T-cell (primary cell): ENCODE measurements at regions not wholly inside any gene's neighbourhood (a gene's known extent, or its start where the extent isn't known, plus 50 kb on each side); places are given as distances from the start of the nearest gene placed in this dataset.

Source experiments
- ATAC-seq, 4 experiments: fragments of 200-7000 bp in 3 of 4; fragments of 150-1000 bp in 1 of 4; cut with Tn5 transposase; replicated peaks in 1 of 4; 1 replicate in 3 of 4; 2 replicates in 1 of 4; pipeline ENCODE4 v1.10.0; 2021; ENCODE audit warnings: moderate library complexity in 3 of 4, mild to moderate bottlenecking in 2 of 4, moderate number of reproducible peaks in 1 of 4
- CTCF ChIA-PET, 2 donors: fragments of 300-600 bp; sonication (Branson Sonifier 250); formaldehyde crosslinking; loops; one replicate each; lab custom pipeline; 2022; ENCODE audit warnings: antibody characterized with exemption in 2 of 2; lab: Charles Lee
- POLR2A ChIA-PET, 2 donors: fragments of 300-600 bp; sonication (Branson Sonifier 250); formaldehyde crosslinking; loops; one replicate each; lab custom pipeline; 2022; ENCODE audit warnings: antibody characterized with exemption in 2 of 2; lab: Charles Lee
- DNase-seq, 35 experiments: peaks; one replicate each; pipeline versions ENCODE4 v3.0.0 to v3.0.0-alpha.2; 2013 to 2023
- H3K27ac ChIP-seq: one replicate; pipeline ENCODE4 v1.5.1; 2013; ENCODE audit warnings: low read length
- H3K27me3 ChIP-seq, 2 experiments: replicated peaks in 1 of 2; 1 replicate in 1 of 2; 2 replicates in 1 of 2; pipeline versions ENCODE4 v1.6.1 to v1.7.0; 2013; ENCODE audit warnings: low read length in 1 of 2, mixed read lengths in 1 of 2; ENCODE audit not compliant: control insufficient read depth in 2 of 2, insufficient read depth in 2 of 2; ENCODE audit errors: extremely low read depth in 1 of 2
- H3K36me3 ChIP-seq, 2 donors: 1 replicate in 1 of 2; 2 replicates in 1 of 2; pipeline versions ENCODE4 v1.6.1 to v1.7.0; 2013; ENCODE audit warnings: low read length in 1 of 2; ENCODE audit not compliant: control insufficient read depth in 2 of 2, insufficient read depth in 1 of 2; ENCODE audit errors: extremely low read depth in 1 of 2
- H3K4me1 ChIP-seq, 2 experiments: 1 replicate in 1 of 2; 2 replicates in 1 of 2; pipeline versions ENCODE4 v1.6.1 to v1.7.0; 2013; ENCODE audit warnings: low read length in 2 of 2, mixed read lengths in 1 of 2; ENCODE audit not compliant: insufficient read depth in 2 of 2, control insufficient read depth in 1 of 2; ENCODE audit errors: extremely low read depth in 1 of 2
- H3K4me3 ChIP-seq, 2 donors: 1 replicate in 1 of 2; 2 replicates in 1 of 2; pipeline versions ENCODE4 v1.5.1 to v1.7.0; 2013; ENCODE audit warnings: mild to moderate bottlenecking in 2 of 2, low read length in 1 of 2, moderate library complexity in 1 of 2; ENCODE audit not compliant: control insufficient read depth in 1 of 2; ENCODE audit errors: extremely low read depth in 1 of 2
- H3K9me3 ChIP-seq: 2 replicates; pipeline ENCODE4 v1.7.0; 2013
- H3K27ac Mint-ChIP-seq, 2 donors: one replicate each; pipeline ENCODE4 v1.8.0; 2020 to 2021; ENCODE audit warnings: mild to moderate bottlenecking in 2 of 2, mixed read lengths in 2 of 2
- H3K27me3 Mint-ChIP-seq, 2 donors: one replicate each; pipeline ENCODE4 v1.8.0; 2021 to 2022; ENCODE audit warnings: mixed read lengths in 2 of 2
- H3K36me3 Mint-ChIP-seq: one replicate; pipeline ENCODE4 v1.8.0; 2021; ENCODE audit warnings: mixed read lengths
- H3K4me1 Mint-ChIP-seq, 3 donors: one replicate each; pipeline ENCODE4 v1.8.0; 2020 to 2022; ENCODE audit warnings: mixed read lengths in 3 of 3, mild to moderate bottlenecking in 1 of 3
- H3K4me3 Mint-ChIP-seq, 3 donors: one replicate each; pipeline ENCODE4 v1.8.0; 2020 to 2022; ENCODE audit warnings: mild to moderate bottlenecking in 3 of 3, mixed read lengths in 3 of 3, moderate library complexity in 3 of 3
- H3K9me3 Mint-ChIP-seq, 3 donors: one replicate each; pipeline ENCODE4 v1.8.0; 2020 to 2022; ENCODE audit warnings: mixed read lengths in 3 of 3
- WGBS: methylation state at CpG from one replicate; pipeline ENCODE4 v1.1.5; 2013; ENCODE audit warnings: missing lambda C conversion rate; ENCODE audit not compliant: insufficient coverage; 5-methylcytosine and 5-hydroxymethylcytosine counted together

GRCh38 chr6:98782772-98783171 lies 51.6 kb upstream of the POU3F2 start:
- peaks cover 21 to 42% of the 10 kb centered on the region in 2 donors for H3K27me3 Mint-ChIP-seq
- Histone ChIP-seq H3K9me3 (no peaks in the 10 kb centered on the region), H3K4me3 (no peak overlapping the region), H3K27me3 (peaks cover 0 to 4% of the 10 kb centered on the region in 2 experiments), H3K36me3 (no peaks in the 10 kb centered on the region), H3K4me1 (no peaks in the 10 kb centered on the region), H3K27ac (no peak overlapping the region)
- no peaks in the 10 kb centered on the region for H3K4me1 Mint-ChIP-seq
- WGBS, result no CpG with 5 or more reads among the region's 2 CpGs
- no peak overlapping the region for H3K27ac Mint-ChIP-seq
- no peaks in the 10 kb centered on the region for H3K36me3 Mint-ChIP-seq
- CTCF ChIA-PET, result interaction anchor here in 1 of 2 donors (0.5 kb wide), 1 partner anchor 1346 kb away, joined by 8 read pairs; no protein-coding TSS in a partner anchor
- ATAC-seq, result no peak
- no peak overlapping the region for H3K4me3 Mint-ChIP-seq
- DNase-seq, result no peak
- H3K9me3 Mint-ChIP-seq, result peaks cover 0 to 4% (median 0%) of the 10 kb centered on the region in 3 donors
- POLR2A ChIA-PET, result no interaction called here

- no peaks in the 10 kb centered on the region for H3K4me1 ChIP-seq
- no peaks in the 10 kb centered on the region for H3K36me3 ChIP-seq
- no peak overlapping the region for H3K4me3 ChIP-seq
- H3K9me3 ChIP-seq, result no peaks in the 10 kb centered on the region
- H3K4me1 Mint-ChIP-seq, result no peaks in the 10 kb centered on the region
- peaks cover 2 to 9% of the 10 kb centered on the region in 2 experiments for H3K27me3 ChIP-seq
- no peak overlapping the region for H3K27ac Mint-ChIP-seq
- POLR2A ChIA-PET, result no interaction called here
- H3K27me3 Mint-ChIP-seq, result peaks cover 23 to 44% of the 10 kb centered on the region in 2 donors
- H3K9me3 Mint-ChIP-seq, result peaks cover 0 to 4% (median 0%) of the 10 kb centered on the region in 3 donors
- no peaks in the 10 kb centered on the region for H3K36me3 Mint-ChIP-seq
- no peak overlapping the region for H3K4me3 Mint-ChIP-seq
- no peak for ATAC-seq
- CTCF ChIA-PET, result no interaction called here
- DNase-seq, result no peak
- H3K27ac ChIP-seq, result no peak overlapping the region
- no CpG with 5 or more reads among the region's 2 CpGs for WGBS
These were observed 50.8 kb upstream of the POU3F2 start for GRCh38 chr6:98783578-98783977.
